Right ventricle myocardium inferior (tissue), 1 donor: ENCODE measurements at regions not wholly inside any gene's neighbourhood (a gene's known extent, or its start where the extent isn't known, plus 50 kb on each side); places are given as distances from the start of the nearest gene placed in this dataset.

Experiments used
- ATAC-seq: fragments of 200-7000 bp; cut with Tn5 transposase; one replicate; pipeline ENCODE4 v1.9.1; 2020; ENCODE audit warnings: mild to moderate bottlenecking, moderate library complexity
- DNase-seq: peaks from one replicate; pipeline ENCODE4 v3.0.0; 2021; ENCODE audit errors: missing footprints
- intact Hi-C: fragments of 100-400 bp; cut with DNase I; formaldehyde crosslinking; loops from one replicate; pipeline ENCODE4 v1.11.0; 2022
- donor health status: DM: no; HTN: yes; CAD: no; lungs with severe emphysema.

DNA sequence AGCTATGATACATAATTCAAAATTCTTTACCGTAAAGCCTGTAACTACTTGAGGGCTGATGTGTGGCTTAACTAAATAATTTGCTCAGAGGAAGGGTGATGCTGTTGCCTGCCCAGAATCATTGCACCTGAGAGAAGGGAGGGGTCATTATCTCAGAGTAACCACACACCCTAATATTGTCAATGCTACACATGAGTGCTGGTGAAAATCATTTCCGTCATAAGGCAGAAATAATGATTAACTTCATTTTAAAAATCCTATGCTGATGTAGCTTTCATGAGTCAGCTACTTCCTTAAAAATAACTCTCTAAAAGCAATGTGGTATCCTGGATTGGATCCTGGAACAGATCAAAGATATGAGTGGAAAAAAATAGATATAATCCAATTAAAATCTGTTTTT, 146.4 kb upstream of the FAM83B start:
- no peak for ATAC-seq
- intact Hi-C loops = no loop called here
- DNase-seq = no peak

DNA sequence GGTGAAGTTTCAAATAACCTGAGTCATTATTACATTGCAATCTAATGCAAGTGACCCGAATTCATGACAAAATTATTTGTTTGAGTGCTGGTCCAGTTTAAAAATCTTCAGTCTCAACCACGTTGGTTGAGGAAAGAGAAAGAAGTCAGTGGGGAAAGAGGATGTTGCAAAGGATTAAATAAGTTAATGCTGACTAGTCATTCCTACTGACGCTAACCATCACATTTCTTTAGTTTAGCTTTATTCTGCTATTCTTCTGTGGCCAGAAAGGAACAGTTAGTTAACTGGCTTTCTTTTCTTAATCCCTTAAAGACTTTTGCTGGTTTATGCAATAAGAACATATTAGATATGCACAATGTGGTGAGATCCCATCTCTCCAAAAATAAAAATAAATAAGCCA, 143.8 kb upstream of the FAM83B start:
- ATAC-seq = no peak
- DNase-seq = no peak
- intact Hi-C loops = no loop called here

GRCh38 chr6:54706391-54706790, 140.2 kb upstream of the FAM83B start:
- ATAC-seq (no peak), DNase-seq (no peak)
- intact Hi-C loops = no loop called here

DNA sequence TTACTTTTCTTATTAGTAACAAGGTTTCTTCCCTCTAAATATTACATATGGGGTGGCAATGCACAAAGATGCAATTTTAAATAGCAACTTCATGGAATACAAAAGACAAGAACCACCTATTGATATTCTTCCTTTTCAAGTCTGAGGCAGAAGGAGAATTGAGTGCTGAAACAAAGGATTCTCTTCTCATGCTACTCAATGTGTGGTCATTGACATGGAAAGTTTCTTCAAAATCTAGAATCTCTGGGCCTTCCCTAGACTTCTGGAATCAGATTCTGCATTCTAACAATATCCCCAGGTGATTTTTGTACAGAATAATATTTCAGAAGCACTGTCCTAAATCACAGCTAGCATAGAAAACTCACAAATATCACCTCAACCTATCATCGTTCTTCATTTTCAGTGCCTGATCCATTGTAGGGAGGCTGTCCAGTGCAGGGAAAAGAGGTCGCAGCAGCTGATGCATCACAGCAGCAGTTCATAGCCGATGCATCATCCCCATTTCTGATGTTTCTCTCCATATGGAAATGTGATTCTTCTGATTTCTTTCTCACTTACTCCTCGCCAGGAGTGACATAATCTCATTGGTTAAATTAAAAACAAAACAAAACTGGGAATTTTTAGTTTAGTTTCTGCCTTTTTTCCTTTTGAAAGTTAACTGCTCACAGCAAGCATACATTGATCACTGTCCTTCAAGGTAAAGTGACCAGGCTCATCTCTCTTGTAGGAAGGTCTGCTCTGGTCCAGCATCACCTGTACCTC, 139.5 kb upstream of the FAM83B start:
- intact Hi-C loops = no loop called here
- ATAC-seq (no peak), DNase-seq (no peak)

DNA sequence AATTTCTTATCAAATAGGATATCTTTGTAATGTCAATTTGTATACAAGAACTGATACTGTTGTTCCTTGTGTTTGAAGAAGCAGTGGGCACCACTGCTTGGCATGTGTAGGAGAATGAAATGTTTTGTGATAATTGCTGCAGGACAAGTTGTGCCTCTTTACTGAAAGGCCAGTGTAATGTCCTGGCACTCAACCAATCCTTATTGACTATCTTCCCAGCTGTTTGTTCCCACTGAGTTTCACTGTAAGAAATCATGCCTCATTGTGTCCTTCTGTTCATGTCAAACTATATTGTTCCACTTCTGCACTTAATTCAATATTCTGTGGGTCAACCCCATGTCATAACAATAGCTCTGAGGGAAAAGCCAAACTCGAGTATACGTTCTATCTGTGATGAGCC, 136.1 kb upstream of the FAM83B start:
- DNase-seq (no peak), ATAC-seq (peak; percentile 61)
- intact Hi-C loops = no loop called here

GRCh38 chr6:54716010-54716409, 130.6 kb upstream of the FAM83B start:
- no peak for ATAC-seq
- intact Hi-C loops = loop anchor here (5.0 kb wide), 2 partner anchors 351 to 521 kb away; no protein-coding TSS in a partner anchor
- no peak for DNase-seq

- DNase-seq = no peak
- intact Hi-C loops = loop anchor here (5.0 kb wide), 2 partner anchors 350 to 520 kb away; no protein-coding TSS in a partner anchor
- no peak for ATAC-seq
These were observed 129.7 kb upstream of the FAM83B start for GRCh38 chr6:54716877-54717276.

- no peak for DNase-seq
- intact Hi-C loops = loop anchor here (5.0 kb wide), 2 partner anchors 349 to 519 kb away; no protein-coding TSS in a partner anchor
- no peak for ATAC-seq
These were observed 128.6 kb upstream of the FAM83B start for GRCh38 chr6:54717849-54718455.

GRCh38 chr6:54718541-54719023, 128.0 kb upstream of the FAM83B start:
- ATAC-seq (no peak), DNase-seq (no peak)
- intact Hi-C loops = loop anchor here (5.0 kb wide), 2 partner anchors 349 to 519 kb away; no protein-coding TSS in a partner anchor

DNA sequence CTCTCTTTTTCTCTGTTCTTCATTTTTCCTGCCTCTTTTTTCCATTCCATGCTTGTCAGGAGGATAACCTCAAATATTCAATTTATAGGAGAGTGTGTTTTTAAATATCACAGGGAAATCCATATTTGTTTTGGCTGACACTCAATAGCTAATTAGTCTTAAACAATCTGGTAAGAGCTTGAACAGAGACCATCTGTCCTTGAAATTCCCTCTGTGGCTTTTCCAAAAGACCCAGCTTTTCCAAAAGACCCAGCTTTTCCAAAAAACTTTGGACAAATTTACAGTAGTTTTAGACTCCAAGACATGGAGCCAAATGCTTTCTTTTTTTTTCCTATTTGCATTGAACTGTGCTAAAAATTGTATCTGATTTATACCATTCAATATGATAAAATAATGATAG, 127.4 kb upstream of the FAM83B start:
- DNase-seq (no peak), ATAC-seq (no peak)
- intact Hi-C loops = loop anchor here (5.0 kb wide), 2 partner anchors 348 to 518 kb away; no protein-coding TSS in a partner anchor

- intact Hi-C loops = loop anchor here (5.0 kb wide), 2 partner anchors 348 to 518 kb away; no protein-coding TSS in a partner anchor
- DNase-seq = no peak
- ATAC-seq = no peak
These were observed 126.9 kb upstream of the FAM83B start for GRCh38 chr6:54719633-54720032.

GRCh38 chr6:54722328-54722727, 124.2 kb upstream of the FAM83B start:
- ATAC-seq = no peak
- no peak for DNase-seq
- intact Hi-C loops = no loop called here

DNA sequence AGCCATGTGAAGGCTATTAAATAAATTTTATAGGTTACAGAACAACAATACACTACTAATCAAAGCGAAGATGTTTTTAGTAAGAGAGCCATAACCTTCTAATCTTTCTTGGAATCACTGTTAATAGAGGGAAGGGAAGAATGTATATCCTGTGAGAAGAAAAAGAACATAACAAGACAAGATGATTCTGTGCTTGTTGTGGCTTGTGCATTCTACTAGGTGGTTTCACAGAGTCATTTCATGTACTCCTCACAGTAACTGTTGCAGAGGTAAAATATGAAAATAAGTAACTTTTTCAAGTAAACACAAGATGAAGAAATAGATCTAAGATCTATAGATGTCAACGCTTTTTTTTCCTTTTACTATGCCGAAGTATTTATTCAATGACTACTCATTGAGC, 116.9 kb upstream of the FAM83B start:
- intact Hi-C loops = no loop called here
- DNase-seq = no peak
- ATAC-seq = no peak

DNA sequence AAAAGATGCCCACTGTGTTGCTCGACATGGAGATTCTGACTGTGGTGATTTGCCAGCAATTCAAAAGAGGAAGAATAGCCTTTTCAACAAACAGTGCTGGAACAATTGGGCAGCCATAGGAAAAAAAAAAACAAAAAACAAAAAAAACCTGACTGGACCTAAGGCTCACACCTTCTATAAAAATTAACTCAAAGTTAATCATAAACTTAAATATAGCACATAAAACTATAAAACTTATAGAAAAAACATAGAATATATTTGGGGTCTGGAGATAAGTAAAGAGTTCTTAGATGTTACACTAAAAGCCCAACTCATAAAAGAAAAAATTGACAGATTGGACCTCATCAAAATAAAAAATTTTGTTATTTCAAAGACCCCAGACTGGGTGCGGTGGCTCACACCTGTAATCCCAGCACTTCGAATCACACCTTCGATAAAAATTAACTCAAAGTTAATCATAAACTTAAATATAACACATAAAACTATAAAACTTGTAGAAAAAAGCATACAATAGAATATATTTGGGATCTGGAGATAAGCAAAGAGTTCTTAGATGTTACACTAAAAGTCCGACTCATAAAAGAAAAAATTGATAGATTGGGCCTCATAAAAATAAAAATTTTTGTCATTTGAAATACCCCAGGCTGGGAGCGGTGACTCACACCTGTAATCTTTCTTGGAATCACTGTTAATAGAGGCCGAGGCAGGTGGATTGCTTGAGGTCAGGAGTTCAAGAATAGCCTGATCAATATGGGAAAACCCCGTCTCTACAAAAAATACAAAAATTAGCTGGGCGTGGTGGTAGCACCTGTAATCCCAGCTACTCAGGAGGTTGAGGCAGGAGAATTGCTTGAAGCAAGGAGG, 115.6 kb upstream of the FAM83B start:
- DNase-seq (no peak), ATAC-seq (no peak)
- intact Hi-C loops = no loop called here

GRCh38 chr6:54737247-54737646, 109.3 kb upstream of the FAM83B start:
- DNase-seq (no peak), ATAC-seq (no peak)
- intact Hi-C loops = no loop called here

- ATAC-seq (no peak), DNase-seq (no peak)
- intact Hi-C loops = no loop called here
These were observed 98.6 kb upstream of the FAM83B start for GRCh38 chr6:54747955-54748354.

GRCh38 chr6:54754406-54754805, 92.2 kb upstream of the FAM83B start:
- DNase-seq (no peak), ATAC-seq (no peak)
- intact Hi-C loops = no loop called here

DNA sequence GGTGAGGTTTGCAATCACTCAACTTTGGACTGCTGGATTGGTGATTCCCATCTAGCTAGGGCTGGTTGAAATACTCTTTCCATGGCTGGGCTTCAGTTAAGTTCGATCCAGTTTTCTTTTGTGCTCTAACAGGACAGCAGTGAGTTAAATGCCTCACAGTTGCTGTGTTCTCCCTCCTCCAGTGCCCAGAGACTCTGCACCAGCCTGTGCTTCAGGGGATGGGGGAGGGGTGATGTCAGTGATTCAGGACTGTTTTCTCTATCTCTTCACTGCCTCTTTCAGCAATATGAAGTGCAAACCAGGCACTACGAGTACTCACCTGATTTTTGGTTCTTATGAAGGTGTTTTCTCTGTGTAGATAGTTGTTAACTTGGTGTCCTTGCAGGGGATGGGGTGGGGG, 88.2 kb upstream of the FAM83B start:
- DNase-seq (no peak), ATAC-seq (no peak)
- intact Hi-C loops = no loop called here

GRCh38 chr6:54768494-54768893, 78.1 kb upstream of the FAM83B start:
- ATAC-seq (no peak), DNase-seq (no peak)
- intact Hi-C loops = no loop called here
